ENCODE measurements at regions not wholly inside any gene's neighbourhood (a gene's known extent, or its start where the extent isn't known, plus 50 kb on each side); places are given as distances from the start of the nearest gene placed in this dataset.

GRCh38 chr4:32243926-32244325 lies 1523.8 kb downstream of the PCDH7 start:
- TF ChIP-seq CTCF (conservative IDR thresholded peaks at IDR 0.05; ENCODE audit: low read length) (no peak), EZH2phosphoT487 (IDR thresholded peaks at IDR 0.05; ENCODE audit: borderline replicate concordance) (no peak)

Measured in Loucy (cell line).